Endodermal cell (in vitro differentiated cells): ENCODE measurements at regions not wholly inside any gene's neighbourhood (a gene's known extent, or its start where the extent isn't known, plus 50 kb on each side); places are given as distances from the start of the nearest gene placed in this dataset.

ENCODE experiments used
- DNase-seq: peaks from one replicate; pipeline ENCODE4 v3.0.0-alpha.2; 2017
- H3K27ac ChIP-seq: 2 replicates; pipeline ENCODE4 v1.5.1; 2013; ENCODE audit warnings: mild to moderate bottlenecking, low read depth, low read length, moderate library complexity
- H3K27me3 ChIP-seq: 2 replicates; pipeline ENCODE4 v1.6.1; 2013; ENCODE audit warnings: mild to moderate bottlenecking, low read length, moderate library complexity; ENCODE audit not compliant: insufficient read depth, control insufficient read depth, poor library complexity, severe bottlenecking
- H3K36me3 ChIP-seq: 2 replicates; pipeline ENCODE4 v1.7.0; 2013; ENCODE audit warnings: mild to moderate bottlenecking, low read length, moderate library complexity; ENCODE audit not compliant: control insufficient read depth, insufficient read depth
- H3K4me1 ChIP-seq: one replicate; pipeline ENCODE4 v1.7.0; 2013; ENCODE audit warnings: low read length; ENCODE audit not compliant: control insufficient read depth, insufficient read depth
- H3K4me3 ChIP-seq: 2 replicates; pipeline ENCODE4 v1.5.1; 2013; ENCODE audit warnings: mild to moderate bottlenecking, low read length, moderate library complexity
- H3K9ac ChIP-seq: 2 replicates; pipeline ENCODE4 v1.6.1; 2013; ENCODE audit warnings: mild to moderate bottlenecking, low read length, moderate library complexity; ENCODE audit not compliant: poor library complexity, severe bottlenecking; ENCODE audit errors: extremely low read depth
- H3K9me3 ChIP-seq: 2 replicates; pipeline ENCODE4 v1.6.1; 2013; ENCODE audit warnings: mild to moderate bottlenecking, low read length, moderate library complexity; ENCODE audit not compliant: control insufficient read depth
- H3K27ac Mint-ChIP-seq: 2 replicates; pipeline ENCODE4 v1.8.0; 2020; ENCODE audit warnings: mixed read lengths
- H3K27me3 Mint-ChIP-seq: 2 replicates; pipeline ENCODE4 v1.8.0; 2021; ENCODE audit warnings: mild to moderate bottlenecking, mixed read lengths; ENCODE audit not compliant: insufficient read depth
- H3K36me3 Mint-ChIP-seq: 2 replicates; pipeline ENCODE4 v1.8.0; 2020; ENCODE audit warnings: low read depth, mixed read lengths
- H3K4me1 Mint-ChIP-seq: 2 replicates; pipeline ENCODE4 v1.8.0; 2020; ENCODE audit warnings: mixed read lengths
- H3K4me3 Mint-ChIP-seq: 2 replicates; pipeline ENCODE4 v1.8.0; 2020; ENCODE audit warnings: mild to moderate bottlenecking, moderate library complexity, mixed read lengths
- H3K9me3 Mint-ChIP-seq: 2 replicates; pipeline ENCODE4 v1.8.0; 2020; ENCODE audit warnings: mild to moderate bottlenecking, mixed read lengths
- CTCF ChIP-seq: fragments of 200-600 bp; sonication (generic); conservative IDR thresholded peaks from 2 replicates; pipeline ENCODE4 v1.5.0; 2021; ENCODE audit warnings: antibody characterized with exemption, mild to moderate bottlenecking
- WGBS, 2 experiments: methylation state at CpG; one replicate each; pipeline versions ENCODE4 v1.1.5 to v1.1.7; 2013; ENCODE audit warnings: missing lambda C conversion rate in 2 of 2, mixed read lengths in 1 of 2; ENCODE audit not compliant: insufficient coverage in 1 of 2, insufficient read length in 1 of 2; 5-methylcytosine and 5-hydroxymethylcytosine counted together

GRCh38 chrX:13102636-13103035 lies 58.2 kb upstream of the FAM9C start:
- TF ChIP-seq CTCF, result no peak
- peaks cover 7% of the 10 kb centered on the region for H3K4me1 Mint-ChIP-seq
- no peaks in the 10 kb centered on the region for H3K36me3 Mint-ChIP-seq
- Histone ChIP-seq H3K27ac (no peak overlapping the region), H3K9ac (no peak overlapping the region), H3K36me3 (no peaks in the 10 kb centered on the region), H3K27me3 (no peaks in the 10 kb centered on the region), H3K4me1 (no peaks in the 10 kb centered on the region), H3K4me3 (no peak overlapping the region), H3K9me3 (no peaks in the 10 kb centered on the region)
- H3K27ac Mint-ChIP-seq, result no peak overlapping the region
- H3K4me3 Mint-ChIP-seq, result no peak overlapping the region
- no peak for DNase-seq
- peaks cover 59% of the 10 kb centered on the region for H3K9me3 Mint-ChIP-seq
- H3K27me3 Mint-ChIP-seq, result no peaks in the 10 kb centered on the region

- 83% methylated on average over 8 of the region's 9 CpGs; no CpG with 5 or more reads in 1 of the 2 experiments for WGBS, 2 experiments
- Histone ChIP-seq H3K4me1 (no peaks in the 10 kb centered on the region), H3K27ac (no peak overlapping the region), H3K9ac (no peak overlapping the region), H3K9me3 (no peaks in the 10 kb centered on the region), H3K27me3 (no peaks in the 10 kb centered on the region), H3K4me3 (no peak overlapping the region), H3K36me3 (no peaks in the 10 kb centered on the region)
- Mint-ChIP-seq H3K27ac (no peak overlapping the region), H3K27me3 (no peaks in the 10 kb centered on the region), H3K36me3 (no peaks in the 10 kb centered on the region), H3K4me3 (no peak overlapping the region), H3K9me3 (peaks cover 59% of the 10 kb centered on the region), H3K4me1 (peaks cover 7% of the 10 kb centered on the region)
- DNase-seq, result no peak
- TF ChIP-seq CTCF, result no peak
Observed at GRCh38 chrX:13101441-13102139, 57.2 kb upstream of the FAM9C start.

- no peak for DNase-seq
- Histone ChIP-seq H3K4me1 (no peaks in the 10 kb centered on the region), H3K9ac (no peak overlapping the region), H3K27ac (no peak overlapping the region), H3K9me3 (no peaks in the 10 kb centered on the region), H3K36me3 (no peaks in the 10 kb centered on the region), H3K4me3 (no peak overlapping the region), H3K27me3 (no peaks in the 10 kb centered on the region)
- no peak overlapping the region for H3K4me3 Mint-ChIP-seq
- no peak overlapping the region for H3K27ac Mint-ChIP-seq
- no peak for TF ChIP-seq CTCF
- H3K9me3 Mint-ChIP-seq, result peaks cover 62% of the 10 kb centered on the region
- H3K4me1 Mint-ChIP-seq, result peaks cover 7% of the 10 kb centered on the region
- H3K36me3 Mint-ChIP-seq, result no peaks in the 10 kb centered on the region
- H3K27me3 Mint-ChIP-seq, result no peaks in the 10 kb centered on the region
Observed at GRCh38 chrX:13099121-13099520, 54.7 kb upstream of the FAM9C start.
